Gastrocnemius medialis (tissue), 4 donors: ENCODE measurements at regions not wholly inside any gene's neighbourhood (a gene's known extent, or its start where the extent isn't known, plus 50 kb on each side); places are given as distances from the start of the nearest gene placed in this dataset.

Experiments
- POLR2A ChIP-seq, 2 donors: fragments of 450-650 bp; IDR thresholded peaks; one replicate each; pipeline ENCODE4 v1.6.1; 2017; ENCODE audit warnings: antibody characterized with exemption in 2 of 2, mild to moderate bottlenecking in 2 of 2, moderate library complexity in 2 of 2
- TF ChIP-seq, protein P1 (sequence below), 5 experiments: fragments of 450-650 bp in 3 of 5; fragments of 200-600 bp in 2 of 5; sonication (generic) in 2 of 5; IDR thresholded peaks in 4 of 5; conservative IDR thresholded peaks in 1 of 5; 1 replicate in 4 of 5; 2 replicates in 1 of 5; pipeline ENCODE4 v1.5.1; 2016 to 2019; ENCODE audit warnings: antibody characterized with exemption in 5 of 5, mild to moderate bottlenecking in 3 of 5, moderate library complexity in 3 of 5

DNA sequence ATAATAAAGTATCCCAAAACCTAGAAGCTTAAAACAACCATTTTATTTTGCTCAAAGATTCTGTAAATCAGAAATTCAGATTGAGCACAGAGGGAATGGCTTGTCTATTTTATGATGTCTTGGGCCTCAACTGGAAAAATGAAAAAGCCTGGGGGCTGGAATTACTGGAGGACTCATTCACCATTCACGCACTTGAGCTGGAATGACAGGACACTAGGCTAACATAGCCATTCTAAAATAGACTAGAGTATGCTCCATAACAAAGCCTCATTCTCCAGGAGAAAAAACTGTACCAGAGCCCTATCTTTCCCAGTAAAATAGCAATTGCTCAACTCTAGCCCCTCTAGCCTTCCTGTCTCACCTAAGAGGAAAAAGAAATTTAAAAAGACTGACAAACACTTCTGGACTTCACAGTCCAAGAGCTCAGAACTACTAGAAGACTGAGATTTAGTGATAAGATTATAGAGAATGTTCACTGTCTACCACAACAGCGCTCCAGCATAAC, 145.4 kb upstream of the BTBD3 start:
- TF ChIP-seq, protein P1, sequence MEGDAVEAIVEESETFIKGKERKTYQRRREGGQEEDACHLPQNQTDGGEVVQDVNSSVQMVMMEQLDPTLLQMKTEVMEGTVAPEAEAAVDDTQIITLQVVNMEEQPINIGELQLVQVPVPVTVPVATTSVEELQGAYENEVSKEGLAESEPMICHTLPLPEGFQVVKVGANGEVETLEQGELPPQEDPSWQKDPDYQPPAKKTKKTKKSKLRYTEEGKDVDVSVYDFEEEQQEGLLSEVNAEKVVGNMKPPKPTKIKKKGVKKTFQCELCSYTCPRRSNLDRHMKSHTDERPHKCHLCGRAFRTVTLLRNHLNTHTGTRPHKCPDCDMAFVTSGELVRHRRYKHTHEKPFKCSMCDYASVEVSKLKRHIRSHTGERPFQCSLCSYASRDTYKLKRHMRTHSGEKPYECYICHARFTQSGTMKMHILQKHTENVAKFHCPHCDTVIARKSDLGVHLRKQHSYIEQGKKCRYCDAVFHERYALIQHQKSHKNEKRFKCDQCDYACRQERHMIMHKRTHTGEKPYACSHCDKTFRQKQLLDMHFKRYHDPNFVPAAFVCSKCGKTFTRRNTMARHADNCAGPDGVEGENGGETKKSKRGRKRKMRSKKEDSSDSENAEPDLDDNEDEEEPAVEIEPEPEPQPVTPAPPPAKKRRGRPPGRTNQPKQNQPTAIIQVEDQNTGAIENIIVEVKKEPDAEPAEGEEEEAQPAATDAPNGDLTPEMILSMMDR (IDR thresholded peaks at IDR 0.05 in 4 of 5, conservative IDR thresholded peaks at IDR 0.05 in 1 of 5) = no peak
- TF ChIP-seq POLR2A (IDR thresholded peaks at IDR 0.05) = no peak
